ENCODE measurements at regions not wholly inside any gene's neighbourhood (a gene's known extent, or its start where the extent isn't known, plus 50 kb on each side); places are given as distances from the start of the nearest gene placed in this dataset.
"Not testable (repeated sequence)": the region's sequence is repeated elsewhere in the genome, so short reads cannot be mapped to it uniquely, and the experiment has no call there.

DNA sequence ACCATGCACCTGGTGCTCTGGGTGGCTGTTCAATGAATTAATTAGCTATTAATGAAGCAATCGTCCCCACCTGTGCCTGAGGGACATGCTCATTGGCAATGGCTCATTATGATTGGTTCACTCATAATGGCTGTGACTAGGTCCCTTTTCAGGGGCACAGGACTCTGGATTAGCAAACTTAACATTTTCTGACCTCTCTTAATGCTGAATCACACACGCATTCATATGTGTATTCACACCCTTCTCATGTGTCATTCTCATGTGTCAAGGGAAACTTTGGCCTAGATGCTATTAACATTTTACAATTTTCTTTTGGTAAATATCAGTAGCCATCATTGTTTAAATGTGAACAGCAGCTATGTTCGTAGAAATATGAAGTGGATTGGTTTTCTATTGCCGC, 98.9 kb upstream of the PMAIP1 start:
- no peak for DNase-seq

DNA sequence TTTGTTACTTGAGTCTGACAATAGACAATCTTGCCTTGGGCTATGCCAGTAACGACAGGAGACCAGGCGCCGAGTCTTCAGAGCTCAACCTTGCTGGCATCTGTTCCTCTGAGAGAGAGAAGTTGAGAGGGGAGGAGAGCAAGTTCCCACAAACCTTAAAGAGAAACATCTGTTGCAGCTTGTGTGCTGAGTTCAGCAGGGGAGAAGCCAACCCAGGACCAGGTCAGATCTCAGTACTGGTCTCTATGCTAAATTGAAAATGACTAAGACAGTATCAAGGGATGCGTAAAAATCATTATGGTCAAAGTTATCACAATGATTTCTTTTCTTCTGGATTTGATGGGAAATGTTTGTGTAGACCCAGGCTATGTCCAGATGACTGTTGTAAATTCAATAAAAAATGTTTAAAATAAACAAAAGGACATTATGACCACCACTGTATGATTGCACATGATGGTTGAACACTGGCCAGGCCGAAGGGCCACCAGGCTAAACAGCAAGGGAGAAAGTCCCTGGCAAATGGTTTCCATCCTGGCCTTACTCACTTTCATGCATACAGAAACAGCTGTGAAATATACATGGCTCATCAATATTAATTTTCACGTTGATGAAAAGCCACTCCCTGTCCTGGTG, 100.3 kb upstream of the PMAIP1 start:
- DNase-seq: no peak

- no peak for DNase-seq
Observed at GRCh38 chr18:59795882-59796281, 98.7 kb upstream of the CCBE1 start.

GRCh38 chr18:59792353-59792752, 95.1 kb upstream of the CCBE1 start:
- DNase-seq: no peak

DNA sequence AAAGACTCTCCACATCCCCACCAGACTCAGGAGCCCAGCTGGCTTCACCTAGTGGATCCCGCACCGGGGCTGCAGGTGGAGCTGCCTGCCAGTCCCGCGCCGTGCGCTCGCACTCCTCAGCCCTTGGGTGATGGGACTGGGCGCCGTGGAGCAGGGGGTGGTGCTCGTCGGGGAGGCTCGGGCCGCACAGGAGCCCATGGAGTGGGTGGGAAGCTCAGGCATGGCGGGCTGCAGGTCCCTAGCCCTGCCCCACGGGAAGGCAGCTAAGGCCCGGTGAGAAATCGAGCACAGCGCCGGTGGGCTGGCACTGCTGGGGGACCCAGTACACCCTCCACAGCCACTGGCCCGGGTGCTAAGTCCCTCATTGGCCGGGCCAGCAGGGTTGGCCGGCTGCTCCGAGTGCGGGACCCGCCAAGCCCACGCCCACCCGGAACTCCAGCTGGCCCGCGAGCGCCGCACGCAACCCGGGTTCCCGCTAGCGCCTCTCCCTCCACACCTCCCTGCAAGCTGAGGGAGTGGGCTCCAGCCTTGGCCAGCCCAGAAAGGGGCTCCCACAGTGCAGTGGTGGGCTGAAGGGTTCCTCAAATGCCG, 93.2 kb upstream of the CCBE1 start:
- DNase-seq: not testable (repeated sequence)

- no peak for DNase-seq
Observed at GRCh38 chr18:59788791-59789106, 91.5 kb upstream of the CCBE1 start.

GRCh38 chr18:59787998-59788790, 91.0 kb upstream of the CCBE1 start:
- no peak for DNase-seq

DNA sequence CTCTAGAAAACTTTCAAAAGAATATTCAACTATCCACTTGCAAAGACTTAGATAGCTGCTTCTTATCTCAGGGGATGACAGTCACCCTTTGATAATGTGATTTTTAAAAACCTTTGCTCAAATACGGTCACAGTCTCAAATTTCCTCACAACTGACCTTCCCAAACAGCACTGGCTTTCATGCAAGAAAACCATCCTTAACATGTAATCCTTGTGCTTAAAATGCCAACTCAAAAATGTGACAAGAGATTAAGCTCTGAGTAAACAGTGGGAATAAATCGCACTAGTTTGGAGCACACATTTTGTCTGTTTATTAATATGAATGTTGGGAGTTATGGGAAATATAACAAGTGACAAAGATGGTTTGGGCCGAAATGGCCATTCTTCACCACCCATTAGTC, 87.5 kb upstream of the CCBE1 start:
- DNase-seq: no peak

GRCh38 chr18:59783138-59783537, 85.9 kb upstream of the CCBE1 start:
- no peak for DNase-seq

DNA sequence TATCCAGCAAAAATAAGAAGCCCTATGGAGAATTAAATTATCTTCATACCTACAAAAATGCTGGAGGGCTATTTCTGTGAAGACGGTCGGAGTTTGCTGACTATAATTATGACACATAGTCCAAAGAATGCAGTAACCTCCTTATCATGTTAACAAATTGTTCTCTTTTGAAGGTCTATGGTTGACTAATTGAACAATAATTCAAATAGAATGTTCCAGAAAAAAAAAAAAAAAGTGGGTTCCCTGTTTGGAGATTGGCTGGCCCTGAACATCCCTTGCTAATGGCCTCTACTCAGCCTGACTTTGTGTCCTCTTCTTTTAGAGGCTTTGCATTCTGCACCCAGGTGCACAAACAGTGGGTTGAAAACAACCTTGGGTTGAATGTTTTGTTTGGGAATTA, 82.8 kb upstream of the CCBE1 start:
- DNase-seq: no peak

DNA sequence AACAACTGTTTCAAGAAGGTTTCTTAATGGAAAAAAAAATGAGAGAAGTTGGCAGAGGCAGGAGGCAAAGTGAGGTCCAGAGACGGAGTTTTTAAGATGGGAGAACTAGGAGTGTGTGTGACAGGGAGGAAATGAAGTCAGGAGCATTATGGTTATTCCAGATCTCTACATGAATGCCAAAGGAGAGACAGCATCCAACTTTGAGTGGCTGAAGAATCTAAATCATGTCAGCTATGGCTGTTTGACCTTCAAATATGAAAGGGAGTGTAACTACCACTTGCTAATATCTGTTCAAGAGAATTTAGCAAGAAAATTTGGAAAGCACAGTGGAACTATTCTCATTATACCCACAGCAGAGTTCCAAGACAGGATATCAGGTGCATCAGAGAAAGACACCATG, 81.2 kb upstream of the CCBE1 start:
- DNase-seq: no peak

- no peak for DNase-seq
Observed at GRCh38 chr18:59777636-59778035, 80.4 kb upstream of the CCBE1 start.

DNA sequence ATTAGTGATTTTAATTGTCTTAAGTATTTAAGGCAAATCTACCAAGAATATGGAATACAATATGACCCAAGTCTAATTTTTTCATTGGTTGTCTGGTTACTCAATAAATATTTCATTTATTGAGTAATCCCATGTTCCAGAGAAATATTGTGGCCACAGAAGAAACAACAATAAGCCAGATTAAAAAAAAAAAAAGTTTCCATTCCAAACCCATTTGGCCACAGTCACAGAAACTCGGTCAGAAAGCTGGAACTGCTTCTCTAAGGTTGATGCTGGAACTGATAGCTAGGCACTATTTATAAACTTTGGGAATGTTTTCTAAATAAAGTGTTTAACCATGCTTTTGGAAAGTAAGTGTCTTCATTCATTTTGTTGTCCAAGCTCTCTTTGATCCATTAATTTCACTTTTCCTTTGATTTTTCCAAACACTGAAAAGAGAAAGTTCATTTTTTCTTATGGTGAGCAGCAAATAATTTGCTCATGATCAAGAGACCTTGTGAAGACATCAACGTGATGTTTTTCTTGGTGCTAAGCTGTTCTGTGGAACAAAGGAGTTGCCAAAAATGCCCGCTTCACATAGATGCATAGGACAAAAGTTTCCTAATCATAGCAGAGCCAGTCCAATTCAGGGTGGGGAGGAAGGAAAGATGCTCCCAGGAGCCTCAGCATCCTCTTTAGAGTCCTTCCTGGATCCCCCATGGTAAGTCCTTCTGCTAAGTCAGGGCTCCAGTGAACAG, 72.1 kb upstream of the CCBE1 start:
- DNase-seq: no peak

- no peak for DNase-seq
Observed at GRCh38 chr18:59768409-59768808, 71.2 kb upstream of the CCBE1 start.

- DNase-seq: no peak
Observed at GRCh38 chr18:59767732-59768131, 70.5 kb upstream of the CCBE1 start.

DNA sequence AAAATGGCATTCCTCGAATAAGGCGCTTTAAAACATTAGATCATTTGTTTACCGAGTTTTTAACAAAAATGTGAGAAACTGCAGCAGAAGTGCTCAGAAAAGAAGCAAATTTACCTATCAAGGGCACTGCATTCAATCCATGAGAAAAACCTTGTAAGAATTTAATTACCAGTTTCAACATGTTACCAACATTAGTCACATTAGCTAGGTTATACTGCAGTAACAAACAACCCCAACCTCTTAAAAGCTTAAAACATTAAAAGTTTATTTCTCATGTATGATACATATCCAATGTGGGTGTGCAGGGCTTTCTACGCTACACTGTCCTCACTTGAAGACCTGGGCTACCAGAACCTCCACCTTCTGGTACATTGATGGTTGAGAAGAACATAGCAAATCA, 68.1 kb upstream of the CCBE1 start:
- no peak for DNase-seq

- DNase-seq: no peak
Observed at GRCh38 chr18:59764281-59764680, 67.1 kb upstream of the CCBE1 start.

DNA sequence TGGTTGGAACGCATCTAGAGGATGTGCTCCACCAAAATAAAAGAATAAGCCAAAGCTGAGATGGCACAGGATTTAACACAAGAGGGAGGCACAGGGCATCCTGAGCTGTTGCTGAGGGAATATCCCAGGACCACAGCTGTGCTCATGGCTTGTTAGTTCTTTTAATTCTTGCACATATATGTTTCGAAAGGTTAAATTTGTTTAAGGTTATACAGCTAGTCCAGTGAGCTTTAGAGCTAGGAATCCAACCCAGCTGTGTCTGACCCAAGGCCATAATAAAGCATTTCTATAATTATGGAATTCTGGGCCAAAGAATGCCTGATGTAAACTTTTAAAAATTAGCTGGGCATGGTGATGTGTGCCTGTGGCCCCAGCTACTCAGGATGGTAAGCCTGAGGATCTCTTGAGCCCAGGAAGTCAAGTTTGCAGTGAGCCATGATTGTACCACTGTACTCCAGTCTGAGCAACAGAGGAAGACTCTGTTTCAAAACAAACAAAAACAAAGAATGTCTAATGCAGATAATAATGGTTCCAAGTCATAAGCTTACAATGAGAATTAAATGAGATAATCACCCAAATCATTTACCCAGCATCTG, 66.4 kb upstream of the CCBE1 start:
- no peak for DNase-seq

DNA sequence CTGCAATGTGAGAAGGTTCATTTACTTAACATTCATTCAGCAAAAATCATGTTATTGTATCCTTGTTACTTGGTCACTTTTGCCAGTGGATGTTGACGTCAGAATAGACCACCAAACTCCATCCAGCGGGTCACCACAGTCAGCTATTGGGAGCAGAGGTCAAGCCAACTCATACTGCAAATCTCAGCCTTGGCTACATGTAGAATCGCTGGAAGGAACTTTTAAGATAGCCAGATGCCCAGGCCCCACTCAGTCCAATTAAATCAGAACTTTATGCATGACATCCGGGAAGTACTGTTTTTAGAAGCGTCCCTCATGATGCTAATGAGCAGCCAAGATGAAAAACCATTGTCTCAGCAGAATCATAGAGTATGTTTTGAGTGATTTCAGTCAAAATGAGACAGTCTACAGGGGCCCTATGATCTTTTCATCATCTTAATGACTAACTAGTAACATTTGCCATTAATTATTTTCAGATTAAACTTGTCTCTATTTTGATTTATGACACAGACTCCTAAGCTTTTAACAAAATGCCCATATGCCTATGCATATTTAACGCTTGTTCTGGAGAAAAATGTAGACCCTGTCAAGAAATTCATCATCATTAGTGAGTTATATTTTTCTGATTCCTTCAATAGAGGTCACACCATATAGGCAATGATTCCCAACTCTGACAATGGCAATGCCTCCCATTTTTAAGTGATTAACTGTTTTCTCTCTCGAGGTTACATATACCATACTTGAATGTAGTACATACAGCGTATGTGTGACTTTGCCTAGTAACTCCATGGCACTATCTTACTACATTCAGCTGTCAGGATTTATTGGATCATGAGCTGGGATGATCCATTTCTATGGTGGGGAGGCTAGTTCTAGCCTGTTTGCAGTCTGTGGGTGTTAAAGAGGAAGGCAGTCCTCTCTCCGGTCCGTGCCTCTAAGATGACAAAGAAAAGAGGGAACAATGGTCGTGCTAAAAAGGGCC, 63.7 kb upstream of the CCBE1 start:
- DNase-seq: no peak

- no peak for DNase-seq
Observed at GRCh38 chr18:59760212-59760611, 63.0 kb upstream of the CCBE1 start.

- DNase-seq: no peak
Observed at GRCh38 chr18:59758837-59759236, 61.6 kb upstream of the CCBE1 start.

DNA sequence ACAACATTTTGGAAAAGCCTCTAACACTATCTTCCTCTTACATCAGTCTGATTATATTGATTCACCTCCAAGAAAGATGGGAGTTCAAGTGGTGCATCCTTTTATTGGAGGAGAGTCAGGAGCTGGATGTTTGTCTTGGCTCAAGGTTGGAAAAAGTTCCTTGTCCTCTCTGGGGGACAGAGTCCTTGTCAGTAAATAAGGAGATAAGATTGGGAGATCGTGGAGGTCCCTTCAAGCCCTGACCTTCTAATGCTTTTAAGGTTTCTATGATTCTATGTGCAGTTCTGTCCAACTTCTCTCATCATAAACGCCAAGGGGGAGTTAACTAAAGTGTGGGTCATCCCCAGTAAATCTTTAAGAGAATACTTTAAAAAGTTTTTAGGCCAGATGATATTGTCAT, 60.9 kb upstream of the CCBE1 start:
- no peak for DNase-seq
